DND-41 (cell line): ENCODE measurements at regions not wholly inside any gene's neighbourhood (a gene's known extent, or its start where the extent isn't known, plus 50 kb on each side); places are given as distances from the start of the nearest gene placed in this dataset.

Experiments used
- ATAC-seq: fragments of 200-7000 bp; cut with Tn5 transposase; 3 replicates; pipeline ENCODE4 v1.9.1; 2021; ENCODE audit warnings: low read depth; ENCODE audit not compliant: insufficient read depth
- DNase-seq: peaks from one replicate; pipeline ENCODE4 v3.0.0-alpha.2; 2020
- H2AFZ ChIP-seq: 2 replicates; pipeline ENCODE4 v1.6.0; 2012; ENCODE audit warnings: low read depth, low read length
- H3K27ac ChIP-seq: 2 replicates; pipeline ENCODE4 v1.5.1; 2012; ENCODE audit warnings: low read length, inconsistent platforms
- H3K27me3 ChIP-seq: fragments of 200-600 bp; sonication (generic); 2 replicates; pipeline ENCODE4 v1.6.0; 2012; ENCODE audit warnings: low read length, mild to moderate bottlenecking, inconsistent platforms; ENCODE audit not compliant: insufficient read depth, poor library complexity
- H3K36me3 ChIP-seq: 2 replicates; pipeline ENCODE4 v1.5.1; 2012; ENCODE audit warnings: low read length, inconsistent platforms; ENCODE audit not compliant: insufficient read depth
- H3K4me1 ChIP-seq: 2 replicates; pipeline ENCODE4 v1.5.1; 2012; ENCODE audit warnings: mild to moderate bottlenecking, low read length; ENCODE audit not compliant: insufficient read depth
- H3K4me2 ChIP-seq: 2 replicates; pipeline ENCODE4 v1.6.0; 2012; ENCODE audit warnings: mild to moderate bottlenecking, moderate library complexity, low read length, inconsistent platforms; ENCODE audit not compliant: insufficient read depth
- H3K4me3 ChIP-seq, 2 experiments: fragments of 200-600 bp in 1 of 2; shearing (Covaris generic) in 1 of 2; 2 replicates each; pipeline ENCODE4 v1.5.1; 2012 to 2016; ENCODE audit warnings: inconsistent platforms in 2 of 2, low read length in 2 of 2, mild to moderate bottlenecking in 2 of 2, low read depth in 1 of 2, moderate library complexity in 1 of 2
- H3K79me2 ChIP-seq: 2 replicates; pipeline ENCODE4 v1.6.0; 2012; ENCODE audit warnings: low read length, inconsistent platforms; ENCODE audit not compliant: insufficient read depth
- H3K9ac ChIP-seq: 2 replicates; pipeline ENCODE4 v1.6.0; 2012; ENCODE audit warnings: low read depth, mild to moderate bottlenecking, inconsistent platforms, low read length, moderate library complexity
- H3K9me3 ChIP-seq: 2 replicates; pipeline ENCODE4 v1.5.1; 2012; ENCODE audit warnings: low read length, moderate library complexity, mild to moderate bottlenecking, inconsistent platforms; ENCODE audit not compliant: insufficient read depth, severe bottlenecking
- H4K20me1 ChIP-seq: 2 replicates; pipeline ENCODE4 v1.6.0; 2012; ENCODE audit warnings: low read length; ENCODE audit not compliant: insufficient read depth
- CTCF ChIP-seq: IDR thresholded peaks from 2 replicates; pipeline ENCODE4 v1.5.1; 2012; ENCODE audit warnings: borderline replicate concordance, low read length, moderate library complexity, mild to moderate bottlenecking; ENCODE audit not compliant: poor library complexity, severe bottlenecking; ENCODE audit errors: extremely low read depth
- EZH2 ChIP-seq: IDR thresholded peaks from 3 replicates; pipeline ENCODE4 v1.6.1; 2012; ENCODE audit warnings: borderline replicate concordance, low read depth, mild to moderate bottlenecking, moderate library complexity, low read length, inconsistent platforms; ENCODE audit not compliant: severe bottlenecking

- H3K27ac ChIP-seq, result no peak overlapping the region
- ATAC-seq (no peak), DNase-seq (no peak)
- TF ChIP-seq EZH2 (no peak), CTCF (no peak)
- H3K36me3 ChIP-seq, result no peaks in the 10 kb centered on the region
- no peaks in the 10 kb centered on the region for H3K9me3 ChIP-seq
- H3K9ac ChIP-seq, result no peak overlapping the region
- H4K20me1 ChIP-seq, result no peaks in the 10 kb centered on the region
- H3K4me2 ChIP-seq, result no peak overlapping the region
- no peaks in the 10 kb centered on the region for H3K79me2 ChIP-seq
- H2AFZ ChIP-seq, result no peak overlapping the region
- H3K27me3 ChIP-seq, result peaks cover 3% of the 10 kb centered on the region
- no peaks in the 10 kb centered on the region for H3K4me1 ChIP-seq
- no peak overlapping the region for H3K4me3 ChIP-seq
Measured at GRCh38 chr11:111194860-111195568, 50.5 kb upstream of the POU2AF2 start.

- H4K20me1 ChIP-seq, result no peaks in the 10 kb centered on the region
- no peak overlapping the region for H3K9ac ChIP-seq
- H2AFZ ChIP-seq, result no peak overlapping the region
- no peaks in the 10 kb centered on the region for H3K9me3 ChIP-seq
- no peak overlapping the region for H3K27ac ChIP-seq
- H3K27me3 ChIP-seq, result no peaks in the 10 kb centered on the region
- H3K79me2 ChIP-seq, result no peaks in the 10 kb centered on the region
- H3K4me3 ChIP-seq, result no peak overlapping the region
- H3K36me3 ChIP-seq, result no peaks in the 10 kb centered on the region
- H3K4me1 ChIP-seq, result no peaks in the 10 kb centered on the region
- TF ChIP-seq EZH2 (no peak), CTCF (no peak)
- no peak for DNase-seq
- ATAC-seq, result no peak
- no peak overlapping the region for H3K4me2 ChIP-seq
Measured at GRCh38 chr11:111193924-111194490, 51.5 kb upstream of the POU2AF2 start.

GRCh38 chr11:111189466-111189865 is 56.1 kb upstream of the POU2AF2 start:
- H3K27me3 ChIP-seq, result no peaks in the 10 kb centered on the region
- no peak overlapping the region for H3K4me2 ChIP-seq
- H2AFZ ChIP-seq, result no peak overlapping the region

More at GRCh38 chr11:111189466-111189865, 56.1 kb upstream of the POU2AF2 start:
- Histone ChIP-seq H4K20me1 (no peaks in the 10 kb centered on the region), H3K9me3 (no peaks in the 10 kb centered on the region), H3K4me3 (no peak overlapping the region), H3K27ac (no peak overlapping the region), H3K9ac (no peak overlapping the region), H3K4me1 (no peaks in the 10 kb centered on the region), H3K79me2 (no peaks in the 10 kb centered on the region), H3K36me3 (no peaks in the 10 kb centered on the region)
- DNase-seq (no peak), ATAC-seq (no peak)
- TF ChIP-seq CTCF (no peak), EZH2 (no peak)
